22Rv1 (cell line): ENCODE measurements at regions not wholly inside any gene's neighbourhood (a gene's known extent, or its start where the extent isn't known, plus 50 kb on each side); places are given as distances from the start of the nearest gene placed in this dataset.

Experiments
- H3K27ac ChIP-seq: fragments of 450-650 bp; 2 replicates; pipeline ENCODE4 v1.5.1; 2017
- CTCF ChIP-seq: fragments of 450-650 bp; IDR thresholded peaks from 2 replicates; pipeline ENCODE4 v1.5.1; 2017; ENCODE audit warnings: mild to moderate bottlenecking
- ZFX ChIP-seq: fragments of 450-650 bp; IDR thresholded peaks from 2 replicates; pipeline ENCODE4 v1.6.1; 2017; ENCODE audit warnings: antibody characterized with exemption, borderline replicate concordance

- TF ChIP-seq ZFX (no peak), CTCF (no peak)
- no peak overlapping the region for H3K27ac ChIP-seq
Measured at GRCh38 chr2:21451403-21451802, 327.6 kb downstream of the TDRD15 start.

- TF ChIP-seq CTCF, result no peak
- no peak for TF ChIP-seq ZFX
- H3K27ac ChIP-seq, result no peak overlapping the region
Measured at GRCh38 chr2:21452263-21452662, 328.5 kb downstream of the TDRD15 start.

- no peak overlapping the region for H3K27ac ChIP-seq
- TF ChIP-seq CTCF (no peak), ZFX (no peak)
Measured at GRCh38 chr2:21452678-21453077, 328.9 kb downstream of the TDRD15 start.

- no peak for TF ChIP-seq CTCF
- TF ChIP-seq ZFX, result no peak
- no peak overlapping the region for H3K27ac ChIP-seq
Measured at GRCh38 chr2:21453723-21454450, 330.1 kb downstream of the TDRD15 start.

- no peak overlapping the region for H3K27ac ChIP-seq
- TF ChIP-seq ZFX (no peak), CTCF (no peak)
Measured at GRCh38 chr2:21454839-21455238, 331.1 kb downstream of the TDRD15 start.

GRCh38 chr2:21461754-21462240, 338.0 kb downstream of the TDRD15 start:
- TF ChIP-seq CTCF (no peak), ZFX (no peak)
- H3K27ac ChIP-seq, result no peak overlapping the region

- TF ChIP-seq CTCF (no peak), ZFX (no peak)
- no peak overlapping the region for H3K27ac ChIP-seq
Measured at GRCh38 chr2:21466341-21466927, 342.7 kb downstream of the TDRD15 start.
